Fibroblast of pulmonary artery (primary cell): ENCODE measurements at regions not wholly inside any gene's neighbourhood (a gene's known extent, or its start where the extent isn't known, plus 50 kb on each side); places are given as distances from the start of the nearest gene placed in this dataset.

Experiments
- DNase-seq: peaks from one replicate; pipeline ENCODE4 v3.0.0-alpha.2; 2010; ENCODE audit warnings: low read depth
- H3K4me3 ChIP-seq: replicated peaks from 2 replicates; pipeline ENCODE4 v1.5.1; 2011; ENCODE audit warnings: low read depth, mild to moderate bottlenecking, control low read depth, low read length, moderate library complexity
- TF ChIP-seq, protein P1 (sequence below): IDR thresholded peaks from 2 replicates; pipeline ENCODE4 v1.5.1; 2011; ENCODE audit warnings: mild to moderate bottlenecking, control low read depth, low read length, inconsistent platforms; ENCODE audit errors: missing control alignments

DNA sequence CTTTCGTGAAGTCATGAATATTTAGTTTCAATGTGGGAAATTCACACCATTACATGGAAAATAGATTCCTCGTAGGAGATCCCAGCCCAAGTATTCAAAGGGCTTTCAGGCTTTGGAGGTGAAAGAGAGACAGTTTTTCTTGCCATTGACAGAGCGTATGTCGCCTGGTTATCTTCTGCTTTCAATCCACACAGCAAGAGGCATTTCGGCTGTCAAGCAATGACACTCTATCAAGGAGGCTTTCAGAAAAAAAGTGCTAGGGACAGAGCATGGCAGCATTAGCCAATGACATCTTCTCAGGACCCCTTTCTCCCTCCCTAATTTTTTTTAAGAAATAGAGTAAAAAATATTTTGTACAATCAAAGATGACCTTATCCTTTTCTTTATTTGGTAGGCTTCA lies 492.8 kb downstream of the TMEM182 start:
- TF ChIP-seq, protein P1, sequence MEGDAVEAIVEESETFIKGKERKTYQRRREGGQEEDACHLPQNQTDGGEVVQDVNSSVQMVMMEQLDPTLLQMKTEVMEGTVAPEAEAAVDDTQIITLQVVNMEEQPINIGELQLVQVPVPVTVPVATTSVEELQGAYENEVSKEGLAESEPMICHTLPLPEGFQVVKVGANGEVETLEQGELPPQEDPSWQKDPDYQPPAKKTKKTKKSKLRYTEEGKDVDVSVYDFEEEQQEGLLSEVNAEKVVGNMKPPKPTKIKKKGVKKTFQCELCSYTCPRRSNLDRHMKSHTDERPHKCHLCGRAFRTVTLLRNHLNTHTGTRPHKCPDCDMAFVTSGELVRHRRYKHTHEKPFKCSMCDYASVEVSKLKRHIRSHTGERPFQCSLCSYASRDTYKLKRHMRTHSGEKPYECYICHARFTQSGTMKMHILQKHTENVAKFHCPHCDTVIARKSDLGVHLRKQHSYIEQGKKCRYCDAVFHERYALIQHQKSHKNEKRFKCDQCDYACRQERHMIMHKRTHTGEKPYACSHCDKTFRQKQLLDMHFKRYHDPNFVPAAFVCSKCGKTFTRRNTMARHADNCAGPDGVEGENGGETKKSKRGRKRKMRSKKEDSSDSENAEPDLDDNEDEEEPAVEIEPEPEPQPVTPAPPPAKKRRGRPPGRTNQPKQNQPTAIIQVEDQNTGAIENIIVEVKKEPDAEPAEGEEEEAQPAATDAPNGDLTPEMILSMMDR = no peak

DNA sequence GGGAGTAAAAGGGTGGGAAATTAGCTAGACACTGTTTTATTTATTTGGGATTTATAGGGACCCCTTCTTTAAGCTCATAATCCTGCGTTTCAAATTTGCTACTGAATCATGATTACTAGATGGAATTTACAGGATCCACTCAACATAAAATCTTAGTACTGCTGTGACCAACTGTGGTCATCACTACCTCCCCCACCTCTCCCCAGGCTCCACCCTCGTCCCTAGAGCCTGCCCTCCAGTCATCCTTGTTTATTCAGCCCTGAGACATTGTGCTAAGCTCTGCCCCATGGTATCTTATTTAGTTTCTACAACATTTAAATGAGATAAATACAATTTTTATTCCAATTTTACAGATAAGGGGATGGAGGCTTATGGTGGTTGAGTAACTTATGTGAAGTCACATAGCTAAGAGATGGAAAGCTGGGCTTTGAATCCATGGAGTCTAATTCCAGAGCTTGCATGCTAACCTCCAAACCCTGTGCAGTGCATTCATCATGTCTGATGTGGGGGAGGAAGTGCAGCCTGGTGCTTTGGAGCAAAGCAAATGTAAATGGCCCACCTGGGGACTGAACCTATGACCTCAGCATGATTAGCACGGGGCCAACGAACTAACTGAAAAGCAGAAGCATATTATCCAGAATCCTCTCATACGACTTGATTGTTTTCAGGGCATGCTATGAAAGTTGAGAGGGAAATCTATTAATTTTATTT lies 502.4 kb downstream of the TMEM182 start:
- no peak overlapping the region for H3K4me3 ChIP-seq
- TF ChIP-seq, protein P1 = no peak
- DNase-seq = no peak

More for the DNA sequence above, 492.8 kb downstream of the TMEM182 start:
- no peak overlapping the region for H3K4me3 ChIP-seq
- no peak for DNase-seq

GRCh38 chr2:103265521-103265920 lies 503.7 kb downstream of the TMEM182 start:
- H3K4me3 ChIP-seq = no peak overlapping the region
- no peak for DNase-seq
- TF ChIP-seq, protein P1 = no peak

DNA sequence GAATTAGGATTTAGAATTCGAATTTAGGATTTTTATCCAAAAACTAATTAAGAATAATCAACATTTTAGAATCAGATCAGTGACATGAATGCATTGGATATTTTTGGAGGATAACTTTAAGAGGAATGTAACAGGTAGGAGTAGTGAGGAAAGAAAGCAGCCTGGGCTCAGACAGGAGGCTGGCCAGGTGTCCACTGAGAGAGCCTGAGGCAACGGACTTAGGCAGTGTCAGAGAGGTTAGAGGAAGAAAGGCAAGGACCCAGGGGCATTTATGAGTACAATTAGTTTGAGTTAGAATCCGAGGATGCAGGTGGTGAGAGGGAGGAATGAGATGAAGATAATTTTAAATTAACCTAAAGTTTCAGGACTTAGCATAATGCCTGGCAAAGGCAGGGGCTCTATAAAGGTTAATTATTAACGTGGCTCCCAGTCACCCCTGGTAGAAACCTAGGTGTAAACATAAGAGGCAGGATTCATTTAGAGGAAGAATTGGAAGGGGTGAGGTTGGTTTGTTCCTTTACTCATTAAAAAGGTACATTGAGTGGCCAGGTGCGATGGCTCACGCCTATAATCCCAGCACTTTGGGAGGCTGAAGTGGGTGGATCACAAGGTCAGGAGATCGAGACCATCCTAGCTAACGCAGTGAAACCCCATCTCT lies 507.1 kb downstream of the TMEM182 start:
- TF ChIP-seq, protein P1 = no peak
- DNase-seq = no peak

GRCh38 chr2:103276869-103277268 lies 515.0 kb downstream of the TMEM182 start:
- no peak overlapping the region for H3K4me3 ChIP-seq
- TF ChIP-seq, protein P1 = no peak
- DNase-seq = no peak

More for the DNA sequence above, 507.1 kb downstream of the TMEM182 start:
- H3K4me3 ChIP-seq = no peak overlapping the region

GRCh38 chr2:103284750-103285149 lies 522.9 kb downstream of the TMEM182 start:
- H3K4me3 ChIP-seq = no peak overlapping the region
- TF ChIP-seq, protein P1 = no peak
- DNase-seq = no peak
